HepG2 (cell line): ENCODE measurements at regions not wholly inside any gene's neighbourhood (a gene's known extent, or its start where the extent isn't known, plus 50 kb on each side); places are given as distances from the start of the nearest gene placed in this dataset.

Source experiments
- ARID4A ChIP-seq: sonication (generic); formaldehyde crosslinking; IDR thresholded peaks from 2 replicates; pipeline ENCODE4 v1.5.0; 2020; ENCODE audit warnings: mild to moderate bottlenecking, missing genetic modification reagents, borderline replicate concordance
- DNMT1 ChIP-seq: sonication (generic); formaldehyde crosslinking; IDR thresholded peaks from 2 replicates; pipeline ENCODE4 v1.5.1; 2020; ENCODE audit warnings: mild to moderate bottlenecking, missing genetic modification reagents
- GLI4 ChIP-seq: sonication (generic); formaldehyde crosslinking; IDR thresholded peaks from 2 replicates; pipeline ENCODE4 v1.5.1; 2020; ENCODE audit warnings: missing genetic modification reagents, mild to moderate bottlenecking, moderate library complexity, borderline replicate concordance
- IRF2 ChIP-seq: IDR thresholded peaks from 2 replicates; pipeline ENCODE4 v1.6.1; 2018; ENCODE audit warnings: missing genetic modification reagents, missing compliant biosample characterization
- LRRFIP1 ChIP-seq: sonication (generic); formaldehyde crosslinking; conservative IDR thresholded peaks from 2 replicates; pipeline ENCODE4 v1.4.0; 2020; ENCODE audit warnings: missing genetic modification reagents
- MEIS2 ChIP-seq: sonication (generic); formaldehyde crosslinking; IDR thresholded peaks from 2 replicates; pipeline ENCODE4 v1.9.0; 2021; ENCODE audit warnings: mild to moderate bottlenecking, missing genetic modification reagents
- MXD3 ChIP-seq: IDR thresholded peaks from 2 replicates; pipeline ENCODE4 v1.6.1; 2016; ENCODE audit warnings: mild to moderate bottlenecking, missing biosample characterization, missing genetic modification reagents
- SYNCRIP ChIP-seq: fragments of 200-400 bp; formaldehyde crosslinking; IDR thresholded peaks from 2 replicates; pipeline ENCODE4 v1.6.1; 2018; ENCODE audit warnings: mild to moderate bottlenecking, low read depth, low read length; ENCODE audit not compliant: insufficient read depth
- TFAP4 ChIP-seq: sonication (generic); IDR thresholded peaks from 2 replicates; pipeline ENCODE4 v1.6.1; 2016; ENCODE audit warnings: low read depth, borderline replicate concordance
- ZNF33B ChIP-seq: sonication (generic); formaldehyde crosslinking; IDR thresholded peaks from 2 replicates; pipeline ENCODE4 v1.5.1; 2020; ENCODE audit warnings: mild to moderate bottlenecking, missing genetic modification reagents
- ZNF567 ChIP-seq: sonication (generic); formaldehyde crosslinking; IDR thresholded peaks from 2 replicates; pipeline ENCODE4 v1.8.1; 2023; ENCODE audit warnings: mild to moderate bottlenecking, missing genetic modification reagents, borderline replicate concordance
- ZNF703 ChIP-seq: sonication (generic); formaldehyde crosslinking; IDR thresholded peaks from 2 replicates; pipeline ENCODE4 v1.5.1; 2020; ENCODE audit warnings: missing genetic modification reagents, mild to moderate bottlenecking, moderate library complexity, borderline replicate concordance

- TF ChIP-seq LRRFIP1 (CRISPR knock-in tag) (no peak), GLI4 (CRISPR knock-in tag) (no peak), MEIS2 (no peak), MXD3 (CRISPR knock-in tag) (no peak), ARID4A (CRISPR knock-in tag) (no peak), ZNF703 (no peak), TFAP4 (no peak), ZNF33B (no peak), ZNF567 (no peak), DNMT1 (CRISPR knock-in tag) (no peak), SYNCRIP (no peak), IRF2 (CRISPR knock-in tag) (no peak)
Observed at GRCh38 chr4:156523991-156524390, 447.6 kb downstream of the PDGFC start (continued).
